Esophagus muscularis mucosa (tissue), 4 donors: ENCODE measurements at regions not wholly inside any gene's neighbourhood (a gene's known extent, or its start where the extent isn't known, plus 50 kb on each side); places are given as distances from the start of the nearest gene placed in this dataset.

Experiments used
- DNase-seq: peaks from one replicate; pipeline ENCODE4 v3.0.0-alpha.2; 2017; ENCODE audit errors: extremely low spot score
- H3K27ac ChIP-seq, 4 donors: fragments of 200-600 bp; sonication (generic); replicated peaks in 1 of 4; 1 replicate in 3 of 4; 2 replicates in 1 of 4; pipeline ENCODE4 v1.5.1; 2016 to 2019; ENCODE audit warnings: mild to moderate bottlenecking in 1 of 4
- H3K27me3 ChIP-seq, 4 donors: fragments of 200-600 bp; sonication (generic); one replicate each; pipeline versions ENCODE4 v1.5.1 to v1.6.0; 2016 to 2019
- H3K36me3 ChIP-seq, 4 donors: fragments of 200-600 bp; sonication (generic); one replicate each; pipeline ENCODE4 v1.5.1; 2016 to 2019
- H3K4me1 ChIP-seq, 4 donors: fragments of 200-600 bp; sonication (generic); one replicate each; pipeline ENCODE4 v1.5.1; 2016 to 2019
- H3K4me3 ChIP-seq, 4 donors: fragments of 200-600 bp; sonication (generic); 1 replicate in 2 of 4; 2 replicates in 2 of 4; pipeline ENCODE4 v1.5.1; 2016 to 2019; ENCODE audit warnings: mild to moderate bottlenecking in 4 of 4, moderate library complexity in 1 of 4
- H3K9me3 ChIP-seq, 4 donors: fragments of 200-600 bp; sonication (generic); 1 replicate in 3 of 4; 2 replicates in 1 of 4; pipeline ENCODE4 v1.5.1; 2016 to 2019
- CTCF ChIP-seq, 3 experiments: fragments of 200-600 bp in 2 of 3; fragments of 450-650 bp in 1 of 3; sonication (generic) in 2 of 3; IDR thresholded peaks; one replicate each; pipeline ENCODE4 v1.5.1; 2017 to 2019; ENCODE audit warnings: antibody characterized with exemption in 3 of 3, mild to moderate bottlenecking in 2 of 3, moderate library complexity in 1 of 3
- EP300 ChIP-seq: sonication (generic); formaldehyde crosslinking; IDR thresholded peaks from one replicate; pipeline ENCODE4 v1.6.1; 2017; ENCODE audit warnings: antibody characterized with exemption
- POLR2A ChIP-seq: fragments of 450-650 bp; IDR thresholded peaks from one replicate; pipeline ENCODE4 v1.6.1; 2017; ENCODE audit warnings: antibody characterized with exemption, moderate library complexity, mild to moderate bottlenecking, low read depth
- POLR2AphosphoS5 ChIP-seq, 2 donors: sonication (generic); formaldehyde crosslinking; IDR thresholded peaks; one replicate each; pipeline ENCODE4 v1.6.1; 2017; ENCODE audit warnings: antibody characterized with exemption in 2 of 2
- WGBS: methylation state at CpG from one replicate; pipeline ENCODE4 v1.1.5; 2018; 5-methylcytosine and 5-hydroxymethylcytosine counted together
- intact Hi-C: fragments of 100-400 bp; cut with DNase I; formaldehyde crosslinking; loops from one replicate; pipeline ENCODE4 v1.15.1; 2023

- H3K27ac ChIP-seq, result no peak overlapping the region
- H3K27me3 ChIP-seq, result no peaks in the 10 kb centered on the region
- H3K9me3 ChIP-seq, result no peaks in the 10 kb centered on the region
- intact Hi-C loops, result no loop called here
- H3K4me1 ChIP-seq, result no peaks in the 10 kb centered on the region
- WGBS, result 79% methylated on average over 2 of the region's 2 CpGs
- DNase-seq, result no peak
- H3K4me3 ChIP-seq, result no peak overlapping the region
- no peaks in the 10 kb centered on the region for H3K36me3 ChIP-seq
- TF ChIP-seq EP300 (no peak), CTCF (IDR thresholded peaks at IDR 0.05) (no peak), POLR2AphosphoS5 (IDR thresholded peaks at IDR 0.05) (no peak), POLR2A (no peak)
These were observed 99.6 kb upstream of the FOXG1 start for GRCh38 chr14:28666961-28667360.

DNA sequence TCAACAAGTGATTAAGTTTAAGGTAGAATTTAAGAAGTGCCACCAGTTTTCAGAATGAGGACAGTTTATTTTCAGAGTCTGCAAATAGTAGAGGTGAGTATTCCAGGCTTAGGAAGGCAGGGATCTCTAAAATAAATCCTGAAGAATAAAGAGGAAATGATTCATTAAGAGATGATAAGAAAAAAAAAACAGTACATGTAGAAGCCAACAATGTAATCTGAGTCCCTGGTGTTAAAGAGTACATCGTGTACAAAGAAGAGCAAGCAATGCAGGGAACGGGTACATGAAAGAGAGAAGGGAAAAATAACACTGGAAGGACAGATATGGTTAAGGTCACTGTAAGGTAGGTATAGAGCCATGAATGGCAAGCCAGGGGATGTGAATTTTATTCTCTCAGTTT is 95.2 kb upstream of the FOXG1 start:
- H3K4me1 ChIP-seq, result no peaks in the 10 kb centered on the region
- no peak for DNase-seq
- H3K36me3 ChIP-seq, result no peaks in the 10 kb centered on the region
- WGBS, result 50% methylated on average over 2 of the region's 2 CpGs
- TF ChIP-seq POLR2AphosphoS5 (IDR thresholded peaks at IDR 0.05) (no peak), POLR2A (no peak), CTCF (IDR thresholded peaks at IDR 0.05) (no peak), EP300 (no peak)
- H3K9me3 ChIP-seq, result no peaks in the 10 kb centered on the region
- H3K27ac ChIP-seq, result no peak overlapping the region
- no peaks in the 10 kb centered on the region for H3K27me3 ChIP-seq
- no peak overlapping the region for H3K4me3 ChIP-seq
- intact Hi-C loops, result no loop called here

- intact Hi-C loops, result no loop called here
- no peak overlapping the region for H3K4me3 ChIP-seq
- H3K4me1 ChIP-seq, result no peaks in the 10 kb centered on the region
- DNase-seq, result no peak
- no peak for TF ChIP-seq POLR2AphosphoS5 (IDR thresholded peaks at IDR 0.05)
- no peak for TF ChIP-seq POLR2A
- TF ChIP-seq CTCF (IDR thresholded peaks at IDR 0.05), result no peak
- no peak for TF ChIP-seq EP300
- WGBS, result 63% methylated on average over 4 of the region's 4 CpGs
- H3K36me3 ChIP-seq, result no peaks in the 10 kb centered on the region
- H3K9me3 ChIP-seq, result no peaks in the 10 kb centered on the region
- H3K27ac ChIP-seq, result no peak overlapping the region
- H3K27me3 ChIP-seq, result no peaks in the 10 kb centered on the region
These were observed 93.5 kb upstream of the FOXG1 start for GRCh38 chr14:28673056-28673455.

DNA sequence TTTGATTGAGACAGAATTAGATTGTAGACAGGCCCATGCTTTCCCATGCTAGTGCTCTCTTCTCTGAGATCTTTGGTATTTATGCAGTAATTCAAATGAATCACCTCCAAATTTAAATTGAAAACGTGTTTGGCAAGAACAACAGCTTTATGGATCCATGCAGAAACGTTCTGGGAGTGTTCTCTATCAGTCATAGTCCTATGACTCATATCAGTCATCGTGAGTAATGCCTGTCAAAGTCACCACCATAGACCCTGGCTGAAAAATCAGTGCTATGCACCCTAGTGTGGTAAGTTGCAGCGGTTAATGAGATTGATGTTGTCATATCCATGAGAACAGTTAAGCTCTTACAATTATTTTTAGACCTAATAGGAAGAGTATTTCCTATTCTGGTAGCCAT is 90.1 kb upstream of the FOXG1 start:
- H3K9me3 ChIP-seq, result no peaks in the 10 kb centered on the region
- WGBS, result 44% methylated on average over 4 of the region's 4 CpGs
- no peak overlapping the region for H3K27ac ChIP-seq
- intact Hi-C loops, result no loop called here
- no peaks in the 10 kb centered on the region for H3K36me3 ChIP-seq
- no peaks in the 10 kb centered on the region for H3K27me3 ChIP-seq
- no peaks in the 10 kb centered on the region for H3K4me1 ChIP-seq
- DNase-seq, result no peak
- TF ChIP-seq POLR2A, result no peak
- no peak for TF ChIP-seq EP300
- TF ChIP-seq CTCF (IDR thresholded peaks at IDR 0.05), result no peak
- no peak for TF ChIP-seq POLR2AphosphoS5 (IDR thresholded peaks at IDR 0.05)
- no peak overlapping the region for H3K4me3 ChIP-seq

DNA sequence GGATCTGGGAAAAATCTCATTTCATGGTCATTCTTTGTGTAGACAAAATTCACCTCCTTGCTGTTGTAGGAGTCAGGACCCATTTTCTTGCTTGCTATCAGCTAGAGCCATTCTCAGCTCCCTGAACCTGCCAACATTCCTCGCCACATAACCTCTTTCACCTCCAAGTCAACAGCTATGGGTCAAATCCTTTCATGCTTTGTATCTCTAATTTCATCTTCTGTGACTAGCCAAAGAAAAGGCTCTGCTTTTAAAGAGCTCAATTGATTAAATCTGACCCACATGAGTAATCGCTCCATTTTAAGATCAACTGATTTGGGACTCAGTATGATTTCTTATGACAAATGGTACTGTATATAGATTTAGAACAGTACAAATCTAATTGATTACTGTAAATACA is 89.2 kb upstream of the FOXG1 start:
- intact Hi-C loops, result no loop called here
- WGBS, result 85% methylated on average over 2 of the region's 2 CpGs

More for the DNA sequence above, 89.2 kb upstream of the FOXG1 start:
- Histone ChIP-seq H3K36me3 (no peaks in the 10 kb centered on the region), H3K9me3 (no peaks in the 10 kb centered on the region), H3K4me3 (no peak overlapping the region), H3K4me1 (no peaks in the 10 kb centered on the region), H3K27ac (no peak overlapping the region), H3K27me3 (no peaks in the 10 kb centered on the region)
- TF ChIP-seq EP300, result no peak
- TF ChIP-seq POLR2AphosphoS5 (IDR thresholded peaks at IDR 0.05), result no peak
- no peak for TF ChIP-seq POLR2A
- no peak for TF ChIP-seq CTCF (IDR thresholded peaks at IDR 0.05)
- DNase-seq, result no peak
